Ureter (tissue), 1 donor: ENCODE measurements at regions not wholly inside any gene's neighbourhood (a gene's known extent, or its start where the extent isn't known, plus 50 kb on each side); places are given as distances from the start of the nearest gene placed in this dataset.

Experiments
- DNase-seq: peaks from one replicate; pipeline ENCODE4 v3.0.0-alpha.2; 2020; ENCODE audit warnings: low spot score
- donor health status: DM: yes; HTN: yes; CAD: no.

GRCh38 chr4:74613266-74613665, 168.3 kb downstream of the AREG start:
- no peak for DNase-seq

GRCh38 chr4:74615411-74615810, 170.5 kb downstream of the AREG start:
- DNase-seq, result no peak

- DNase-seq, result no peak
Observed at GRCh38 chr4:74618166-74618565, 173.2 kb downstream of the AREG start.

GRCh38 chr4:74618659-74619058, 173.7 kb downstream of the AREG start:
- no peak for DNase-seq

GRCh38 chr4:74619931-74620702, 174.2 kb downstream of the BTC start:
- DNase-seq, result no peak

GRCh38 chr4:74621616-74622015, 172.7 kb downstream of the BTC start:
- no peak for DNase-seq

GRCh38 chr4:74623041-74623440, 171.3 kb downstream of the BTC start:
- DNase-seq, result no peak

- DNase-seq, result no peak
Observed at GRCh38 chr4:74624351-74625151, 169.8 kb downstream of the BTC start.

GRCh38 chr4:74625981-74626380, 168.3 kb downstream of the BTC start:
- DNase-seq, result no peak

GRCh38 chr4:74627093-74627492, 167.2 kb downstream of the BTC start:
- no peak for DNase-seq

GRCh38 chr4:74627504-74627903, 166.8 kb downstream of the BTC start:
- no peak for DNase-seq

- no peak for DNase-seq
Observed at GRCh38 chr4:74628852-74629620, 165.3 kb downstream of the BTC start.

GRCh38 chr4:74630551-74630950, 163.8 kb downstream of the BTC start:
- DNase-seq, result no peak

- no peak for DNase-seq
Observed at GRCh38 chr4:74631338-74631737, 163.0 kb downstream of the BTC start.

GRCh38 chr4:74631988-74632387, 162.3 kb downstream of the BTC start:
- DNase-seq, result no peak

- peak; percentile 64 for DNase-seq
Observed at GRCh38 chr4:74632634-74633033, 161.7 kb downstream of the BTC start.

- no peak for DNase-seq
Observed at GRCh38 chr4:74635074-74635473, 159.2 kb downstream of the BTC start.

- no peak for DNase-seq
Observed at GRCh38 chr4:74635490-74636123, 158.7 kb downstream of the BTC start.

GRCh38 chr4:74638001-74638400, 156.3 kb downstream of the BTC start:
- DNase-seq, result no peak

GRCh38 chr4:74638689-74639088, 155.6 kb downstream of the BTC start:
- no peak for DNase-seq

GRCh38 chr4:74640111-74640903, 154.0 kb downstream of the BTC start:
- no peak for DNase-seq
